ENCODE measurements at regions not wholly inside any gene's neighbourhood (a gene's known extent, or its start where the extent isn't known, plus 50 kb on each side); places are given as distances from the start of the nearest gene placed in this dataset.
"Not testable (repeated sequence)": the region's sequence is repeated elsewhere in the genome, so short reads cannot be mapped to it uniquely, and the experiment has no call there.

DNA sequence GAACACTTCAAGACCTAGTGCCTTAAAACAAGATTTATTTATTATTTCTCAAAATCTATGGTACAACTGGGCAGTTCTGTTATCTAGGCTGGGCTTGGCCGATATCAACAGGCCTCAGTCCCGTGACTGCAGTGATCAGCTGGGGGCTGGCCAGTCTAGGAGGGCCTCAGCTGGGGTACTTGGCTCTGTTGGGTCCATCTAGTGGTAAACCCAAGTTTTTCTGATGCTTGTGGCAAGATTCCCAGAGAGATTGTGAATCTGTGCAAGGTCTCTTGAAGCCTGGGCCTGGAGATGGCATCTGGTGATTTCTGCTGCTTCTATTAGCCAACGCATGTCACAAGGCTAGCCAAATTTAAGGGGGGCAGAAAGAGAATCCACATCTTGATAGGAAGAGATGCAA, 482.4 kb upstream of the SGO1 start:
- no peak for DNase-seq (ENCODE audit: low spot score)
- no peak for ATAC-seq

DNA sequence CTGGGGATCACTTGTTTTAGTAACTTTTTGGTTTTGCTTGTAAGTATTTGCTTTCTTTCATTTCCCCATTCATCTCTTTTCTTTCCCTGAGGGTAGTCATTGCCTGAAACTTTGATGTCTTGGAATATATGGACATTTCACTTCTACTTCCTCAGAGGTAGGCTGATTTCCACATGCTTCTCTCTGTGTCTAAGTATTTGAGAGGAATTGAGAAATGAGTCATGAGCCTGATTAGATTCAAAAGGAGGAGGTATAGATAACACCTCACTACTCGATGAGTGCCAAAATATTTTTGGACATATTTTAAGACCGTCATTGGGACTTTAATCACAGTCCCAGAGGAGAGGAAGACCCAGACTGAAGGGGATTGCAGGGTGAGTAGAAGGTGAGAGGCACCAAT, 480.1 kb upstream of the SGO1 start:
- ATAC-seq (no peak), DNase-seq (ENCODE audit: low spot score) (no peak)

DNA sequence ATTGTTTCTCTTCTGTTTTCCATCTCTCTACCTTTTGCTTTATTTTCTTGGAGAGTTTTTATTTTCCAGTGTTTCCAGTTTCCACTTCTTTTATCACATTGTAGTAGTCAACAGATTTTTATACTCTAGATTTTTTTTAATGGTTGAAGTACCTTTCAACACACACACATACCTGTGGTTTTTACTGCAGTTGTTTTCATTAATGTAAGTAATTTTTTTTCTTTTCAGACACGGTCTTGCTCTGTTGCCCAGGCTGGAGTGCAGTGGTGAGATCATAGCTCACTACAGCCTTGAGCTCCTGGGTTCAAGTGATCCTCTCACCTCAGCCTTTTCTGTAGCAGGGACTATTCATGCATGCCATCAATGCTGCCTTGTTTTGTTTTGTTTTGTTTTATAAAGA, 472.5 kb upstream of the SGO1 start:
- no peak for DNase-seq (ENCODE audit: low spot score)
- ATAC-seq, result no peak

DNA sequence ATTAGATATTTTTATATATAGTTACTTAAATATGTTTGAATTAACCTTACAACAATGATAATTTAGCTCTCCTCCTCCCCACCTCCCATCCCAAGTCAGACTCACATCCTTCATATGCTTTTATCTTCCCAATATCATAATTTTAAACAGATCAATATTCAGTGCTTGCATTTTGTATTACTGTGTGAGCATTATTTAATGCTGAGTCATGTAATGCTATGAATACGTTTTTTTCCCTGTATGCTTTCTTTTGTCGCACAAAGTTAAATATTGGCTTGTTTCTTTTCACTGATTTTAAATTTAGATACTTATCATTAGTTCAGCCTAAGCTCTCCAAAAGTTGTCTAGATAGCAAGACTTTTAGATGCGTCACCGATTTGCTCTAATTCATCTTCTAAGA, 471.6 kb upstream of the SGO1 start:
- DNase-seq (ENCODE audit: low spot score) (no peak), ATAC-seq (no peak)

DNA sequence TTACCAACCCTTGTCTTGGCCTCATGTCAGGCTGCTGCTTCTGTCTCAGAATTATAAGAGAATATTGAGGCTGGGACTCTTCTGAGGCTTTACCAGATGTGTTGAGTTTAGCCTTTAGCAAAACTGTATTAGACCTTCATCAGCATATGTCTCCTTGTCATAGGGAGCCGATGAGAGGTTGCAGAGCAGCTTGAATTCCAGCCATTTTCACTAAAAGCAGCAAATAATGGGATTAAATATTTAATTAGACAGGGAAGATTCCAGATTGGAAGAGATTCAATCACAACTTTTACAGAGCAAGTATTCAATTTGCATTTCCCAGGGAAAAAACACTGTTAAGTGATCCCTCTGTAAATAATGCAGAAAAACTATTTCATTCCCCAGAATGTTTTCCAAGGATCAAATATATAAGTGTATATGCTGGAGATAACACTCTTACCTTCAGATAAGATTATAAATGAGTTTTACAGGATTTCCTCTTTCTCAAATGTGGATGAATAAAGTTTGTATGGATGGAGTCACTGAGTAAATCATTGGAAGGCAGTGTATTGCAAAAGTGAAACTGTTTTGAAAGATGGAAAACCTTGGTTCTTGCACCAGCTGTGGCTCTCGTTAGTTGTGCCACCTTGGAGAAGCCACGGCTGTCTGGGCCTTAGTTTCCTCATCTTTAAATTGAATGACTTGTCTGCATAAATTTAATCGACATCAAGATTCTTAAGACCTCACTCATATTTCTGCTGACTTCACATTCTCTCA, 466.4 kb upstream of the SGO1 start:
- DNase-seq (ENCODE audit: low spot score), result no peak
- no peak for ATAC-seq

DNA sequence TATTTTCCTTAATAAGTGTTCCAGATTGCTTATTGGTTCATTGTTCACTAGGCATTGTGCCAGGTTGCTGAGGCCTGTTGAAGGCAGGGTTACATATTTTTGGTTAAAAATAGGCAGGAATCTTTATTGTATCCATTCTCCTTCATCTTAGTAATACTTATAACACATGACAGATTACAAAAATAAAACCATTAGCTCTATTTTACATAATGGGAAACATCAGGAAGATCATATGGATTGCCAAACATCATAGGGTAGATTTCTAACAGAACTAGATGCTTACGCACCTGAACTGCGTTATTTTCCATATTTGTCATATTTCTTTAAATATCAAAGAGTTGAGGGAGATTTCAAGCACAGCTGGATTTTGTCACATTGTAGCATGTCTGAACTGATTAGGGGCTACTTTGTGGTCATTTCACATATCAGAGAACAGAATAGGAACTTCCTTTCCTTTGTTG, 462.9 kb upstream of the SGO1 start:
- no peak for DNase-seq (ENCODE audit: low spot score)
- ATAC-seq, result no peak

DNA sequence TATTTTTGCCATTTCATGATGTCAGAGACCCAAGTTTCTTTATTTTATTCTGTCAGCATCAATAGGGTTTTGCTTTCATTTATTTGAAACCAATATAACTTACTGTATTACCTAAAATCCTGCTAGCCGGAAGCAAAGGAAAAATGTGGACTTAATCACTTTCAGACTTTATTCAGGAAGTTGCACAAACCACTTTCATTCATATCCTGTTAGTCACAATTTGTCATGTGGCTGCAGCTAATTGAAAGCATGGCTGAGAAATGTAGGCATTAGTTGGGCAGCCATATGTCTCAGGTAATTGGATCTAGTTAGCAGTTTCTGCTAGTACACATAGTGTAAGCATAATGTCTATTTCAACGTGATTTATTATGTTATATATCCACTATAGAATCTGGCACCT, 462.3 kb upstream of the SGO1 start:
- ATAC-seq (no peak), DNase-seq (ENCODE audit: low spot score) (no peak)

DNA sequence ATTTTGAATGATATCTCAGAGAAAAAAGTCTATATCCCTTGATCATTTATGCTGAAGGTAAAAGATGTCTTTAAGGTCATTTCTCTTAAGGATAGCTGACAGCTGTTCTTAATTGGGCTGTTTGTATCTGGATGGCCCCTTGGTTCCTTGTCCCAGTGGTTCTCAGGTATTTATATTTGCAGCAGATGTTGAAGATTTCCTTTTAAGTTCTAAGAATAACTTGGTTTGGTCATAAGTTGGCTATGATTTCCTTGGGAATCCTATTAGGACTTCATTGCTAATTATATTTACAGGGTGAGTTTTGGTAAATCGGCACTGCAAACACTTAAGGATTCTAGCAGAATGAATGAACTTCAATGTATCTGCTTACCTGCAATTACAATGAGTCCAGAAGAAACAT, 460.4 kb upstream of the SGO1 start:
- DNase-seq (ENCODE audit: low spot score) (no peak), ATAC-seq (no peak)

DNA sequence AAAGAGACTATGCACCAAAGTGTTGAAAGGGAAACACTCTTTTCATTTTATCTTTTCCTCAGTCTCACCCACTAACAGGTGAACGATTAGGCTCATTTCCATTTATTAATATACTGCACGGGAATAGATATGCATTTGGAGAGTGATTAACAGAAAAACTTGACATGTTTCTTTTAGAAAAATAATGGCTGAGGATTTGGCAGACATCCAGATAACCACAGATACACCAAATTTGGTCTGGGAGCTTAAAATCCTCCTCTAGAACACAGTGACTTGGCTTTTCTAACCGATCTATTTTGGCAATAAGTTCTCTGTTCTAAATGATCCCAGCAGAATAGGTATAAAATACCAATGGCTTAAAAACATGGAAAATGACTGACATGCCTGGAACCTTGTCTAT, 459.3 kb upstream of the SGO1 start:
- ATAC-seq (no peak), DNase-seq (ENCODE audit: low spot score) (no peak)

DNA sequence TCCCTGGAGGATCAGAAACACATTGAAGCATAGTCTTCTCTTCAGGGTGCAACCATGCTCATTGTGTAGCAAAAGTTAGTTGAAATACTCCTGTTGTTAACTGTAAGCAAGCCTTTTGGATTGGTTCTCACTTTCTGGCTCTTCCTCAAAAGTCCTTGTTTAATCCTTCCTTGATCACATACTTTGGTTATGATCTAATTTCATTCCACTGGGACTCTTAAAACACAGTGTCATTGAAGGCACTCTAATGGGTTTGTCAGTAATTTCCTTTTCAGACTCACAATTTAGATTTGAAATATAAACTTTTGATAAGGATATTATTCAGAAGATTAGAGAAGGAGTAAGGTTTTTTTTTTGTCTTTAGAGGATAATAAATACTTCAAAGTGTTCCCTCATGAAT, 451.7 kb upstream of the SGO1 start:
- ATAC-seq (no peak), DNase-seq (ENCODE audit: low spot score) (no peak)

DNA sequence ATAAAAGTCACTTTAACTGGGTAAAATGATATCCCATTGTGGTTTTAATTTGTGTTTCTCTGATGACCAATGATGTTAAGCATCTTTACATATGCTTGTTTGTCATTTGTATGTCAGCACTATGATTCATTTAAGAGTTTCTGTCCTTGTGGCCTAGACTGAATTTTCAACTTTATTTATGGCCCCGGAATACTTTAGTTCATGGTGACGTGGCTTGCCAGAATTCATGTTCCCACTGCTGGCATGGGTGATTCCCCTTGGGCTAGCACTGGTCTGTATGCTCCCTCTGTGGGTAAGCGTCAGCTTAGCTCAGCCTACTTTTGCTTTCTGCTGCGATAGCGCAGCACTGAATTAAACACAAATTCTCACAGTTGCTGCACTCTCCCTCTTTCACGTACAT, 436.3 kb upstream of the SGO1 start:
- DNase-seq (ENCODE audit: low spot score), result no peak
- ATAC-seq, result no peak

DNA sequence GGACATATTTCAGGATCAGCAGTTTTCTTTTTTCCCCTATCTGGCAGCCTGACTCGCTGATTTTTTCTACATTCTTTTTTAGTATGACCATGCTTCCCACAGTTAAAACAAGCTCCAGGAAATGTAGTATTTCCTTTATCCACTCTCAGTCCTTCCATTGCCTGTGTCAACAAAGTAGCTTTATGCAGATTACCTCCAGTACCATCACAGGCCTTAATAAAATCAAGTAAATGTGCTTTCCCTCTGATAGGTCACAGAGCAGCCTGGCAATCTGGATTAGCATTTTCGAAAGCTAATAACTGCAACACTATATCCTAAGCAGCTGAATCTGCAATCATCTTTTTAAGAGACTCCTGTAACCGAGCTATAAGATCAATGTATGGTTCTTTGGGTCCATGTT, 432.6 kb upstream of the SGO1 start:
- not testable (repeated sequence) for ATAC-seq; DNase-seq (ENCODE audit: low spot score)

DNA sequence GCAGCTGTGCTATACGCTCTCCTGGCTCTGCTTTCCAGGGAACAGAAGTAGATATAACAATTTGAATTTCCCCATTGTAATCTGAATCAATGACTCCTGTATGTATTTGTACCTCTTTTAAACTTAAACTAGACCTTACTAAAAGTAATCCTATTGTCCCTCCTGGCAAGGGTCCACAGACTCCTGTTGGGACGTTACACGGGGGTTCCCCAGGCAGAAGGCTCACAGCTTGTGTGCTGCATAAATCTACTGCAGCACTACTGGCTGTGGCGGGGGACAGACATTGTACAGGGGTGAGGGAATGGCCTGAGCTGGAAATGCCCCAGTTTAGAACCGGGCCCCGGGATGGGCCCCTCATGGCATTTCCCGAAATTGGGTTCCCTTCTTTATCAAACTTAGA, 432.2 kb upstream of the SGO1 start:
- ATAC-seq; DNase-seq (ENCODE audit: low spot score): not testable (repeated sequence)

DNA sequence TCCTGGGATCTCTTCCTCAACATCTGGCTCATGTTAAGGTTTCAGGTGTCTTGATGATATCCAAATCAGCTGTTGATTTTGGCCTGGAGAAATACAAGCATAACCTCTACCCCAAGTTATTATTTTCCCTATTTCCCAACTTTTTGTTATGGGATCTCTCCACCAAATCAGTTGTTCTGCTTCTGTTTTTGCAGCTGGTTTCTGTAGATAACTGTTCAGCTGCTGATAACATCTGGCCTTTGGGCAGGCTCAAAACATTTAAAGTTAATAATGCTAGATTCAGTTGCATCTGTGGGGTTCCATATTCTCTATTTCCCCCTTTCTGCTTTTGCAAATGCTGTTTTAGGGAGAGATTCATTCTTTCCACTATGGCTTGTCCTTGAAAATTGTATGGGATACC, 430.0 kb upstream of the SGO1 start:
- not testable (repeated sequence) for DNase-seq (ENCODE audit: low spot score)

DNA sequence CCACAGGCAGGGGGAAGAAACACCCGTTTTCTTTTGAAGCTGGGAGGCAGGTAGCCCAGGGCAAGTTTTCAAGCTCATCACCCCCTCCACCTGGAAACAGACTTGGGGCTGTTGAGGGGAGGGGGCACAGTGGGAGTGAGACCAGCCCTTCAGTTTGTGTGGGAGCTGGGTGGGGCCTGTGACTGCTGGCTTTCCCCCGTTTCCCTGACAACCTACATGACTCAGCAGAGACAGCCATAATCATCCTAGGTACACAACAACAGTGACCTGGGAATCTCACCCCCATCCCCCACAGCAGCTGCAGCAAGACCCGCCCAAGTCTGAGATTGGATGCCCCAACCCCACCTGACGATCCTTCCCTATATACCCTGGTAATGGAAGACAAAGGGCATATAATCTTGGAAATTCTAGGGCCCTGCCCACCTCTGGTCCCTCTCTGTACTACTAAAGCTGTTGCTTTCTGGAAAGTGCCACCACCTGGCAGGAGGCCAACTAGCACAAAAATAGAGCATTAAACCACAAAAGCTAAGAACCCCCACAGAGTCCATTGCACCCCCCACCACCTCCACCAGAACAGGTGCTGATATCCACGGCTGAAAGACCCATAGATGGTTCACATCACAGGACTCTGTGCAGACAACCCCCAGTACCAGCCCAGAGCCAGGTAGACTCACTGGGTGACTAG, 422.2 kb upstream of the SGO1 start:
- ATAC-seq, result no peak
- no peak for DNase-seq (ENCODE audit: low spot score)

More for the DNA sequence above, 430.0 kb upstream of the SGO1 start:
- ATAC-seq, result not testable (repeated sequence)

DNA sequence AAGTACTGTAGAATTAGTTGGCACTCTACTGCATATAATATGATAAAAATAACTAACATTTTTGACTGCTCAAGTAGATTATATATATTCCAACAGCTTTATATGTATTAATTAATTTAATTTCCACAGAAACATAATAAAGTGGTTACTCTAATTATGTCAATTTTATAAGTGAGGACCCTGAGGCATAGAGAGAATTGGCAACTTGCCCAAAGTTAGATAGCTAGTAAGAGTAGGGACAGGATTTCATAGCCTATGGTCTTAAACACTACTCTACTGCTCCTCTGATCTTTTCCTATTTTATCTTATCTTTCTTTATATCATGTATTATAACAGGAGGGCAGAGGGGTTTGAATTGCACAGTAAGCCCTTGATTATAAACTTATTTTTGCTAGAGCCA, 418.7 kb upstream of the SGO1 start:
- no peak for ATAC-seq
- DNase-seq (ENCODE audit: low spot score), result no peak

DNA sequence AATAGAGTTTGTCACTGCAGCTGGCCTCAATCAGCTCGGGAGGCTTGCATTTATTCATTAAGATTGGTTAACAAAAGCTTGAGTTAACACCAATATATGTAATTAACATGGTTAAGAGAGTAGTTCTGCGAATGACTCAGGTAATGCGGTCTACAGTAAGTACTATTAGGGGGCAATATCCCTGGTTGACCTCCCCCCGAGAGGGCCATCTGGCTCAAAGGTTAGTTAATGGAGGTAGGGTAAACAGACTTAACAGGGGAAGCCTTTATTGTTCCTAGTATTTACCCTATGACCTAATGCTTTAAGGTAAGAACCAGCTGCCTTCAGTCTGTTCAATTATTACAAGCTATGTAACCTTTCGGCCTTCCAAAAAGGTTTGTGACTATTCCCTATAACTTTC, 403.3 kb upstream of the SGO1 start:
- no peak for DNase-seq (ENCODE audit: low spot score)
- ATAC-seq, result no peak

DNA sequence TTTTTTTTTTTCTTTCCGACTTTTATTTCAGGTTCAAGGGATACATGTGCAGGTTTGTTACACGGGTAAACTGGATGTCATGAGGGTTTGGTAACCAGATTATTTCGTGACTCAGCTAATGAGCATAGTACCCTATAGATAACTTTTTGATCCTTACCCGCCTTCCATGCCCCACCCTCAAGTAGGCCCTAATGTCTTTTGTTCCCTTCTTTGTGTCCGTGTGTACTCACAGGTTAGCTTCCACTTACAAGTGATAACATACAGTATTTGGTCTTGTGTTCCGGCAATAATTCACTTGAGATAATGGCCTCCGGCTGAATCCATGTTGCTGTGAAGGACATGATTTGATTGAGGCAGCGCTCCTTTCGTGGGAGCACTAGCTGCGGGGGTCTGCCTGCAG, 402.8 kb upstream of the SGO1 start:
- DNase-seq (ENCODE audit: low spot score), result no peak

DNA sequence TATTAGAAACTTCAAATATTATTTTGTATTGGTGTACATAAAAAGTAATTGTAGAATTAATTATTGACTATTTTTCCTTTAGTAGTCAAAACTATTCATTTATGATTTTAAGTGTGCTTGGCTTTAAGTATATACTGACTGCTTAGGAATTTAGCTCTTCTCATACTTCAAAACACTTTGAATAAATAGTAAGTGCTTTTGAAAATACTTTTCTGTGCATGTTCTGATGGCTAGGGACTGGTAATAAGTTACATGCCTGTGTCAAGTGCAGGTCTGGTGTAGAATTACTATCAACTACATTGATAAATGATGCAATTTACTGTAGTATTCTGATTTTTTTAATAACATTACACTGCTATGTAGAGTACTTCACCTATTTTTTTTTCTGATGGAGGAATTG, 397.6 kb upstream of the SGO1 start:
- ATAC-seq, result no peak

More for the DNA sequence above, 402.8 kb upstream of the SGO1 start:
- no peak for ATAC-seq

DNA sequence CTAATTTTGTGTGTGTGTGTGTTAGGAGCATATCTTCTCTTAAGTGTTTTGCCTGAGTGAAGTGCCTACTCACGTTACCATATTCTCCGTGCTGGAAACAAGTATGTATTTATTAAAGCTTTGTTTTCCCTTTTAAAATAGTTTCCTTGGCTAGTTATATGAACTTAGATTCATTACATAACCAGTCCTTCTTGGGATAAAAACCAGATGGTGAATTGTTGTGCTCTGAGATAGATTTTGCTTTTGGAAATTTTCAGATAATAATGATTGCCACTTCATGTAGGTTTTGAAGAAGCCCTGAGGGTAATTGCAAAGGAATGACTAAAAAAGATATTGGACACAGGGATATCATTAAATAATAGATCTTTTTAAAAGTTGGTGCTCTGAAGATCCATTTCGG, 390.2 kb upstream of the SGO1 start:
- no peak for ATAC-seq
- DNase-seq (ENCODE audit: low spot score), result no peak

More for the DNA sequence above, 397.6 kb upstream of the SGO1 start:
- DNase-seq (ENCODE audit: low spot score), result no peak

DNA sequence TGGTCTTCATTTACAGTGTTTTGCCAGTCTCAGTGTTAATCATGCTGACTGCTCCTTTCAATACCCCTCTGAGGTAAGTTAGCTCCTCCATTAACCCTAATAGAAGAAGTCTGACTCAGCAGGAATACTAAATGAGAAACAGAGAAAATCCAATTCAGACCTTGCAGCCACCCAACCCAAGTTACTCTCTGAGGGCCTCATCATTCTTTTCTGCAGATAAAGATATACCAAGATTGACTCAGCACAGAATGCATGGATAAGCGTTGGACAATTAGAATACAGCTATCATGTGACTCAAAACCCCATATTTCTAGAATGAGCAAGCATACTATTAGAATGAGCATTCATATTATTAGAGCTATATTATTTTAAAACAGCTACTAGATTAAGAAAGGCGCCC, 389.1 kb upstream of the SGO1 start:
- ATAC-seq, result no peak
- no peak for DNase-seq (ENCODE audit: low spot score)

DNA sequence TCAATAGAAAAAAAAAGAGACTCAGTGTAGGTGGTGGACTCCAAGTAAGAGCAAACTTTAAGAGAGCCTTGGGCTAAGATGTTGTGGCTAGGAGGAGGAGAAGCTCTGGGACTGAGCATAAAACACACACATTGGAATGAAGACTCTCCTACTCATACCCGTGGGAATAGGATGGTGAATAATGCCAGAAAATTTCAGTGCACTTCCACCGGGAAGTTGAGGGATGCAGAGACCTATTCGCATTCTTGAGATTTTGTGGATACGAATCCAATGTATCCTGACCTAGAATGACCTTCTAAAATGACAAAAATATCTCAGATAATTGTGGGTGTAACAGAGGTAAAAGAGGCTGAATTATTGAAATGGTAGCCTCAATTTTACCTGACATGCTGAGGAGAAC, 388.7 kb upstream of the SGO1 start:
- no peak for ATAC-seq

DNA sequence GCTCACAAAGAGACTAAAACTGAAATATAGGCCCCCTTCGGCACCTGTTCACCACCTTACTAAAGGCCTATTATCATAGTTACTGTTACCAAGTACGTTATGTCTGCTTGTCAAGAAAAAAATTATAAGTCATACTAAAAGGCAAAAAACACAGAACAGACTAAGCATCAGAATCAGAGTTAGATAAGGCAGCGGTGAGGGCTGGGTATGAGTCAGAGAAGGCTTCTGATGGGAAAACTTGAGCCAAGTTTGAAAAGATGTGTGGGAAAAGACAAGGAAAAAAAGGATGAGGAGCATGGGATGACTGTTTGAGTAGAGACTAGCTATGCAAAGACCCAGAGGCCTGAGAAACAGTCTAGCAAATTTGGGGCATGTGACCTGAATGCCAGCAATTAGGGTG, 387.2 kb upstream of the SGO1 start:
- ATAC-seq, result no peak
- no peak for DNase-seq (ENCODE audit: low spot score)

More for the DNA sequence above, 388.7 kb upstream of the SGO1 start:
- DNase-seq (ENCODE audit: low spot score), result no peak

Data from left lobe of liver (tissue), 2 donors.